ENCODE measurements at regions not wholly inside any gene's neighbourhood (a gene's known extent, or its start where the extent isn't known, plus 50 kb on each side); places are given as distances from the start of the nearest gene placed in this dataset.
"Not testable (repeated sequence)": the region's sequence is repeated elsewhere in the genome, so short reads cannot be mapped to it uniquely, and the experiment has no call there.

- H3K9ac ChIP-seq (ENCODE audit: low read length); H3K27ac ChIP-seq (ENCODE audit: low read depth, low read length); H3K4me3 ChIP-seq (ENCODE audit: low read depth, low read length); H3K36me3 ChIP-seq (ENCODE audit: control insufficient read depth, insufficient read depth, low read length); H3K27me3 ChIP-seq (ENCODE audit: control insufficient read depth, insufficient read depth, low read length); H3K4me1 ChIP-seq (ENCODE audit: control insufficient read depth, insufficient read depth, low read length): not testable (repeated sequence)
- peaks cover 17% of the 10 kb centered on the region; the same call in 1 of the 2 replicates for H3K9me3 ChIP-seq (ENCODE audit: control insufficient read depth, insufficient read depth, low read depth, low read length)
These were observed 65.8 kb upstream of the LRPAP1 start for GRCh38 chr4:3597896-3598505.

DNA sequence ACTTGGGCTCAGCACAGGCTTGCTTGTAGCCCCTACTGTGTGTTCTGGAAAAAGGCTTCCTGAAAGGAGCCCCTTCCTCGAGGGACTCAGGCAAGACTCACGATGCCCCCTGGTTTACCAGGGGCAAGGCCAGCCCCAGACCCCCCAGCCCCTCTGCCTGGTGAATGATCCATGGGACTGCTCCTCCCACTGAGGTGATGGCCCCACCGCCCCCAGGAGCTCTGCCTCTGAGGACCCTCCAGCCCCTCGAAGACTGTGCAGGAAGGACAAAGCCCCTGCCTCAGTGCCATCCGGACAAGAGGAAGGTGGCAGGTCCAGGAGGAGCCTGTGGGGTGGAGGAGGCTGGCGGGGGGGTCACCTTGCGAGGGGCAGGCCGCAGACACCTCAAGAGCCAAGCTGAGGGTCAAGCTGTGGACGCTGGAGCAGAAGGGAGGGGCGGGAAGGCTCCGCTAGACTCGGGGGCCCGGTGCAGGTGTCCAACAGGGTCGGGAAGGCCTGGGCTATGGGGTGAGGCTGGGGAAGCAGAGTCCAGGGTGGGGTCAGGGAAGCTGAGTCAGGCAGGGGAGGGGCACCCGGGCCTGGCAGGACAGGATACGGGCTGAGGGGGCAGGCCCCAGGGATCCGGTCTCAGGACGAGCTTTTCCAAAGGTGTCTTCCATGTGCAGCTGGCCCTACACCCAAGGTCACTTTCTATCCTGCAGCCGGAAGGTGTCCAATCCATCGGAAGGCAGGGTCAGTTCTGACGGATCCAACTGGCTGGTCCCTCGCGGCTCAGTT lies 64.9 kb upstream of the LRPAP1 start:
- H3K4me1 ChIP-seq (ENCODE audit: control insufficient read depth, insufficient read depth, low read length); H3K27me3 ChIP-seq (ENCODE audit: control insufficient read depth, insufficient read depth, low read length); H3K27ac ChIP-seq (ENCODE audit: low read depth, low read length); H3K4me3 ChIP-seq (ENCODE audit: low read depth, low read length); H3K36me3 ChIP-seq (ENCODE audit: control insufficient read depth, insufficient read depth, low read length); H3K9ac ChIP-seq (ENCODE audit: low read length): not testable (repeated sequence)
- H3K9me3 ChIP-seq (ENCODE audit: control insufficient read depth, insufficient read depth, low read depth, low read length): peaks cover 14% of the 10 kb centered on the region; the same call in 1 of the 2 replicates

- H3K4me3 ChIP-seq (ENCODE audit: low read depth, low read length); H3K9ac ChIP-seq (ENCODE audit: low read length); H3K27ac ChIP-seq (ENCODE audit: low read depth, low read length); H3K4me1 ChIP-seq (ENCODE audit: control insufficient read depth, insufficient read depth, low read length); H3K27me3 ChIP-seq (ENCODE audit: control insufficient read depth, insufficient read depth, low read length); H3K36me3 ChIP-seq (ENCODE audit: control insufficient read depth, insufficient read depth, low read length): not testable (repeated sequence)
- H3K9me3 ChIP-seq (ENCODE audit: control insufficient read depth, insufficient read depth, low read depth, low read length): peaks cover 14% of the 10 kb centered on the region; the same call in 1 of the 2 replicates
These were observed 63.5 kb upstream of the LRPAP1 start for GRCh38 chr4:3595627-3596291.

- H3K4me3 ChIP-seq (ENCODE audit: low read depth, low read length); H3K36me3 ChIP-seq (ENCODE audit: control insufficient read depth, insufficient read depth, low read length); H3K9ac ChIP-seq (ENCODE audit: low read length); H3K27me3 ChIP-seq (ENCODE audit: control insufficient read depth, insufficient read depth, low read length); H3K27ac ChIP-seq (ENCODE audit: low read depth, low read length); H3K4me1 ChIP-seq (ENCODE audit: control insufficient read depth, insufficient read depth, low read length): not testable (repeated sequence)
- H3K9me3 ChIP-seq (ENCODE audit: control insufficient read depth, insufficient read depth, low read depth, low read length): peaks cover 13% of the 10 kb centered on the region; the same call in 1 of the 2 replicates
These were observed 62.5 kb upstream of the LRPAP1 start for GRCh38 chr4:3594751-3595150.

GRCh38 chr4:3589946-3590924 lies 58.0 kb upstream of the LRPAP1 start:
- not testable (repeated sequence) for H3K9ac ChIP-seq (ENCODE audit: low read length); H3K9me3 ChIP-seq (ENCODE audit: control insufficient read depth, insufficient read depth, low read depth, low read length); H3K4me1 ChIP-seq (ENCODE audit: control insufficient read depth, insufficient read depth, low read length); H3K4me3 ChIP-seq (ENCODE audit: low read depth, low read length); H3K36me3 ChIP-seq (ENCODE audit: control insufficient read depth, insufficient read depth, low read length); H3K27me3 ChIP-seq (ENCODE audit: control insufficient read depth, insufficient read depth, low read length); H3K27ac ChIP-seq (ENCODE audit: low read depth, low read length)

- H3K36me3 ChIP-seq (ENCODE audit: control insufficient read depth, insufficient read depth, low read length); H3K9ac ChIP-seq (ENCODE audit: low read length); H3K27me3 ChIP-seq (ENCODE audit: control insufficient read depth, insufficient read depth, low read length); H3K27ac ChIP-seq (ENCODE audit: low read depth, low read length); H3K9me3 ChIP-seq (ENCODE audit: control insufficient read depth, insufficient read depth, low read depth, low read length); H3K4me1 ChIP-seq (ENCODE audit: control insufficient read depth, insufficient read depth, low read length); H3K4me3 ChIP-seq (ENCODE audit: low read depth, low read length): not testable (repeated sequence)
These were observed 57.2 kb upstream of the LRPAP1 start for GRCh38 chr4:3589379-3589778.

DNA sequence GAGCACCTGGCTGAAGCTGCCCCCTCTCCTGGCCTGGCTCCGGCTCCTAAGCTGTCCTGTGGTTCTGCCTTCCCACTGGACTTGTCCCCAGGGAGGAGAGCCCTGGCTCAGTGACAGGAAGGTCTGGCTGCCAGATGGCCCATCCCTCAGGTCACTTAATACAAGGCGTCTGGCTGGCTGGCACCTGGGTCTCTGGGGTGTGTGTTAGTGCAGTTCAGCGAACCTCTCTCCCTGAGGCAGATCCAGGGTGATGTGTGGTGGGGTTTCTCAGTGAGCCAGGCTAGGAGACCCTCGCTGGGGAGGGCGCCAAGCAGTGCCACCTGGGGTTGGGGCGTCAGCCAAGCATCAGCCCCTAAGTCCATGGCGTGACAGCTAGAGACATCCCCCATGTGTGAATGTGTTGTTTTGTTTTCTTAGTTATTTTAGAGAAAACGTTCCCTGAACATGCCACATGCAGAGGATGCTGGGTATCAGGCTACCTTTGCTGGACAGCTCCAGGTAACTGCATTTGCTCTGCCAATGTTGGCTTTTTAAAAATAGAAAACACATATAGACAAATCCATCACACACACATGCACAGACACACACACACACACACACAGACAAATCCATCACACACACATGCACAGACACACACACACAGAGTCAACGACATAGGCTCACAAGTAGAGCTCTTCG lies 56.4 kb upstream of the LRPAP1 start:
- not testable (repeated sequence) for H3K36me3 ChIP-seq (ENCODE audit: control insufficient read depth, insufficient read depth, low read length); H3K9me3 ChIP-seq (ENCODE audit: control insufficient read depth, insufficient read depth, low read depth, low read length); H3K4me3 ChIP-seq (ENCODE audit: low read depth, low read length); H3K4me1 ChIP-seq (ENCODE audit: control insufficient read depth, insufficient read depth, low read length); H3K27ac ChIP-seq (ENCODE audit: low read depth, low read length); H3K9ac ChIP-seq (ENCODE audit: low read length); H3K27me3 ChIP-seq (ENCODE audit: control insufficient read depth, insufficient read depth, low read length)

GRCh38 chr4:3586596-3586995 lies 54.4 kb upstream of the LRPAP1 start:
- H3K36me3 ChIP-seq (ENCODE audit: control insufficient read depth, insufficient read depth, low read length); H3K27me3 ChIP-seq (ENCODE audit: control insufficient read depth, insufficient read depth, low read length); H3K27ac ChIP-seq (ENCODE audit: low read depth, low read length); H3K4me3 ChIP-seq (ENCODE audit: low read depth, low read length); H3K9ac ChIP-seq (ENCODE audit: low read length); H3K4me1 ChIP-seq (ENCODE audit: control insufficient read depth, insufficient read depth, low read length); H3K9me3 ChIP-seq (ENCODE audit: control insufficient read depth, insufficient read depth, low read depth, low read length): not testable (repeated sequence)

- not testable (repeated sequence) for H3K9me3 ChIP-seq (ENCODE audit: control insufficient read depth, insufficient read depth, low read depth, low read length); H3K4me1 ChIP-seq (ENCODE audit: control insufficient read depth, insufficient read depth, low read length); H3K4me3 ChIP-seq (ENCODE audit: low read depth, low read length); H3K27me3 ChIP-seq (ENCODE audit: control insufficient read depth, insufficient read depth, low read length); H3K36me3 ChIP-seq (ENCODE audit: control insufficient read depth, insufficient read depth, low read length); H3K9ac ChIP-seq (ENCODE audit: low read length); H3K27ac ChIP-seq (ENCODE audit: low read depth, low read length)
These were observed 53.3 kb upstream of the LRPAP1 start for GRCh38 chr4:3585567-3585966.

- Histone ChIP-seq H3K4me1 (ENCODE audit: control insufficient read depth, insufficient read depth, low read length) (no peaks in the 10 kb centered on the region), H3K27me3 (ENCODE audit: control insufficient read depth, insufficient read depth, low read length) (peaks cover 5% of the 10 kb centered on the region; the same call in 1 of the 2 replicates)
These were observed 49.9 kb upstream of the LRPAP1 start for GRCh38 chr4:3582091-3582475.

More at GRCh38 chr4:3582091-3582475, 49.9 kb upstream of the LRPAP1 start:
- Histone ChIP-seq H3K27ac (ENCODE audit: low read depth, low read length) (no peak overlapping the region), H3K9me3 (ENCODE audit: control insufficient read depth, insufficient read depth, low read depth, low read length) (no peaks in the 10 kb centered on the region), H3K36me3 (ENCODE audit: control insufficient read depth, insufficient read depth, low read length) (no peaks in the 10 kb centered on the region), H3K4me3 (ENCODE audit: low read depth, low read length) (no peak overlapping the region), H3K9ac (ENCODE audit: low read length) (no peak overlapping the region)

Measured in HUES6 (cell line).